Right lobe of liver (tissue), 4 donors: ENCODE measurements at regions not wholly inside any gene's neighbourhood (a gene's known extent, or its start where the extent isn't known, plus 50 kb on each side); places are given as distances from the start of the nearest gene placed in this dataset.

Experiments
- POLR2A ChIP-seq: fragments of 450-650 bp; IDR thresholded peaks from one replicate; pipeline ENCODE4 v1.6.1; 2017; ENCODE audit warnings: antibody characterized with exemption, mild to moderate bottlenecking
- TF ChIP-seq, protein P1 (sequence below), 4 donors: fragments of 200-600 bp in 3 of 4; fragments of 450-650 bp in 1 of 4; IDR thresholded peaks; one replicate each; pipeline versions ENCODE4 v1.5.1 to v1.8.0; 2016 to 2022; ENCODE audit warnings: antibody characterized with exemption in 4 of 4, mild to moderate bottlenecking in 2 of 4
- donor health status: DM: no; HTN: no; CAD: no.
- donor health status: DM: no; HTN: no; CAD: no.
- donor health status: DM: no; HTN: yes; CAD: no.

DNA sequence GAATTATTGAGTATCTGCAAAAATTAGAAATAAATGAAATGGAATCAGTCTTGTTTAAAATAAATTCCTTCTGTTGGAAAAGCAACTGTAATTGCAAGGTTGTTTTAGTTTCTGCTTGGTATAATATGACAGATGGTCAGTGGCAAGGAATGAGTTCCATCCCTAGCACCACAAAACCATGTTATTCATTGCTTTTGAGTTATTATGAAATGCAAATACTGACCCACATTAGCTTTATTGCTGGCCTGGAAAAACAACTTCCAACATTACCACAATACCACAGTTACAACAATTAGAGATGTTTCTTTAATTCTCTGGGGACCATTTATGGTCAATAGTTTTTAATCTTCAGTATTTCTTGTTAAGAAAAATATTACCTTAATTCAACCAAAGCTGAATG is 194.4 kb downstream of the TMA16 start:
- TF ChIP-seq, protein P1, sequence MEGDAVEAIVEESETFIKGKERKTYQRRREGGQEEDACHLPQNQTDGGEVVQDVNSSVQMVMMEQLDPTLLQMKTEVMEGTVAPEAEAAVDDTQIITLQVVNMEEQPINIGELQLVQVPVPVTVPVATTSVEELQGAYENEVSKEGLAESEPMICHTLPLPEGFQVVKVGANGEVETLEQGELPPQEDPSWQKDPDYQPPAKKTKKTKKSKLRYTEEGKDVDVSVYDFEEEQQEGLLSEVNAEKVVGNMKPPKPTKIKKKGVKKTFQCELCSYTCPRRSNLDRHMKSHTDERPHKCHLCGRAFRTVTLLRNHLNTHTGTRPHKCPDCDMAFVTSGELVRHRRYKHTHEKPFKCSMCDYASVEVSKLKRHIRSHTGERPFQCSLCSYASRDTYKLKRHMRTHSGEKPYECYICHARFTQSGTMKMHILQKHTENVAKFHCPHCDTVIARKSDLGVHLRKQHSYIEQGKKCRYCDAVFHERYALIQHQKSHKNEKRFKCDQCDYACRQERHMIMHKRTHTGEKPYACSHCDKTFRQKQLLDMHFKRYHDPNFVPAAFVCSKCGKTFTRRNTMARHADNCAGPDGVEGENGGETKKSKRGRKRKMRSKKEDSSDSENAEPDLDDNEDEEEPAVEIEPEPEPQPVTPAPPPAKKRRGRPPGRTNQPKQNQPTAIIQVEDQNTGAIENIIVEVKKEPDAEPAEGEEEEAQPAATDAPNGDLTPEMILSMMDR (IDR thresholded peaks at IDR 0.05), result no peak
- TF ChIP-seq POLR2A, result no peak
